Parathyroid adenoma (tissue), 2 donors: ENCODE measurements at regions not wholly inside any gene's neighbourhood (a gene's known extent, or its start where the extent isn't known, plus 50 kb on each side); places are given as distances from the start of the nearest gene placed in this dataset.

Source experiments
- H2AFZ ChIP-seq: fragments of 300-600 bp; sonication (generic); one replicate; pipeline ENCODE4 v1.7.0; 2017; ENCODE audit warnings: antibody characterized with exemption, mild to moderate bottlenecking
- H3K27ac ChIP-seq: fragments of 300-600 bp; sonication (generic); one replicate; pipeline ENCODE4 v1.7.0; 2017
- H3K27me3 ChIP-seq: fragments of 300-600 bp; sonication (generic); one replicate; pipeline ENCODE4 v1.7.0; 2017; ENCODE audit warnings: low read length; ENCODE audit not compliant: control insufficient read depth, insufficient read depth
- H3K36me3 ChIP-seq: fragments of 300-600 bp; sonication (generic); one replicate; pipeline ENCODE4 v1.7.0; 2017; ENCODE audit warnings: low read length; ENCODE audit not compliant: control insufficient read depth, insufficient read depth
- H3K4me1 ChIP-seq: fragments of 300-600 bp; sonication (generic); one replicate; pipeline ENCODE4 v1.7.0; 2017; ENCODE audit warnings: control low read depth
- H3K4me2 ChIP-seq: fragments of 300-600 bp; sonication (generic); one replicate; pipeline ENCODE4 v1.7.0; 2017; ENCODE audit warnings: low read length
- H3K4me3 ChIP-seq: fragments of 300-600 bp; sonication (generic); one replicate; pipeline ENCODE4 v1.7.0; 2017; ENCODE audit warnings: low read depth, low read length
- H3K79me2 ChIP-seq: fragments of 300-600 bp; sonication (generic); one replicate; pipeline ENCODE4 v1.7.0; 2017; ENCODE audit warnings: control low read depth
- H3K9ac ChIP-seq: fragments of 300-600 bp; sonication (generic); one replicate; pipeline ENCODE4 v1.7.0; 2017; ENCODE audit warnings: mild to moderate bottlenecking
- H3K9me3 ChIP-seq: fragments of 300-600 bp; sonication (generic); one replicate; pipeline ENCODE4 v1.7.0; 2017; ENCODE audit warnings: low read length; ENCODE audit not compliant: control insufficient read depth
- CTCF ChIP-seq: fragments of 300-600 bp; sonication (generic); IDR thresholded peaks from one replicate; pipeline ENCODE4 v1.7.0; 2017; ENCODE audit warnings: antibody characterized with exemption, mild to moderate bottlenecking
- donor health status: primary hyperparathyroidism.

GRCh38 chr3:80190051-80190450 is 422.3 kb upstream of the ROBO1 start:
- H3K4me2 ChIP-seq: no peak overlapping the region
- TF ChIP-seq CTCF: no peak
- no peaks in the 10 kb centered on the region for H3K79me2 ChIP-seq
- no peaks in the 10 kb centered on the region for H3K27me3 ChIP-seq
- H3K4me3 ChIP-seq: no peak overlapping the region
- H3K9me3 ChIP-seq: no peaks in the 10 kb centered on the region
- H3K27ac ChIP-seq: no peak overlapping the region
- no peaks in the 10 kb centered on the region for H3K36me3 ChIP-seq
- no peaks in the 10 kb centered on the region for H3K4me1 ChIP-seq
- H3K9ac ChIP-seq: no peak overlapping the region
- no peak overlapping the region for H2AFZ ChIP-seq

- H3K27ac ChIP-seq: no peak overlapping the region
- H3K4me3 ChIP-seq: no peak overlapping the region
- H3K4me1 ChIP-seq: no peaks in the 10 kb centered on the region
- no peak for TF ChIP-seq CTCF
- H3K9ac ChIP-seq: no peak overlapping the region
- H3K4me2 ChIP-seq: no peak overlapping the region
- H3K79me2 ChIP-seq: no peaks in the 10 kb centered on the region
- H2AFZ ChIP-seq: no peak overlapping the region
- no peaks in the 10 kb centered on the region for H3K36me3 ChIP-seq
- no peaks in the 10 kb centered on the region for H3K9me3 ChIP-seq
- no peaks in the 10 kb centered on the region for H3K27me3 ChIP-seq
Observed at GRCh38 chr3:80187981-80188380, 420.2 kb upstream of the ROBO1 start.

DNA sequence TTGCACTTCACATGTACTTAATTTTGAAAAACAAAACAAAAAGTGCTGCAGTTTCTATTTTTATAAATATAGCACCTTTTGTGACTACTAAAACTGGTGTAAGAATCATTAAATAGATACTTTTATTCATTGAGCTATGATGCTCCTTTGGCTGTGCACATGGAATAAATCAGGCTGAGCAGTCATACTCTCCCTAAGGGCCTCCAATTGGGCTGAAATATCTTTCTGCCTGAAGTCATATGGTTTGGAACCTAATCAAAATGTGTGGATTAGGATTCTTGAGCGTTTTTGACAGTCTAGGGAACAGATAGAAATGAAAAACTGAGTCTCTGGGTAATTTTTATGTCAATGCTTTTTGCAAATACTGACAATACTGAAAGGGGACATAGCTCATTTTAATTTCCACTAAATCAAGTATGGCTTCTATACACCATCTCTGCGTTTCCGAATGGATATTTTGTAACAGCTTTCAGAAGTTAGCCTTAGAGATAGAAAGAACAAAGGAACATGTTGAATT is 392.2 kb upstream of the ROBO1 start:
- Histone ChIP-seq H3K27me3 (no peaks in the 10 kb centered on the region), H3K4me1 (no peaks in the 10 kb centered on the region), H3K27ac (no peak overlapping the region), H3K4me3 (no peak overlapping the region), H2AFZ (no peak overlapping the region), H3K4me2 (no peak overlapping the region), H3K79me2 (no peaks in the 10 kb centered on the region), H3K9ac (no peak overlapping the region), H3K9me3 (no peaks in the 10 kb centered on the region), H3K36me3 (no peaks in the 10 kb centered on the region)
- no peak for TF ChIP-seq CTCF

DNA sequence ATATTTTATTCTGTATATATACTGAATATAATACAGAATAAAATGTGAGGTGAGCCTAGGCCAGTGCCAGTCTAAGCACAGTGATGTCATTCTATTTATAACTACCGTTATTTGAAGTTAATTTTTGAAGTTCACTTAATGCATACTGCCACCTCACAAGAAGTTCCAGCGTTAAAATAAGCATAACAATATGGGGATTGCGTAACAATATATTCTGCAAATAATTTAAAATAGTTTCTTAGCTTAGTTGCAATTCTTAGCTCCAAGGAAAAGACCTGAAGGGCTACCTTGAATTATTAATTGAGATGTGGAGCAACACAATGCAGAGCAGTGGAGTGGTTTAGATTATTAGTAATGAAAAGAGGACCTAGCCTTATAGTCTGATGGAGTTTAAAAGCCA is 390.5 kb upstream of the ROBO1 start:
- no peaks in the 10 kb centered on the region for H3K36me3 ChIP-seq
- H3K27ac ChIP-seq: no peak overlapping the region

More for the DNA sequence above, 390.5 kb upstream of the ROBO1 start:
- Histone ChIP-seq H3K9me3 (no peaks in the 10 kb centered on the region), H3K9ac (no peak overlapping the region), H2AFZ (no peak overlapping the region), H3K4me2 (no peak overlapping the region), H3K27me3 (no peaks in the 10 kb centered on the region), H3K4me3 (no peak overlapping the region), H3K4me1 (no peaks in the 10 kb centered on the region), H3K79me2 (no peaks in the 10 kb centered on the region)
- TF ChIP-seq CTCF: no peak
